PC-3 (cell line): ENCODE measurements at regions not wholly inside any gene's neighbourhood (a gene's known extent, or its start where the extent isn't known, plus 50 kb on each side); places are given as distances from the start of the nearest gene placed in this dataset.

Experiments used
- ATAC-seq: fragments of 200-7000 bp; cut with Tn5 transposase; 2 replicates; pipeline ENCODE4 v1.9.1; 2020; ENCODE audit warnings: mild to moderate bottlenecking, moderate library complexity
- BruUV-seq: library from RNA; stranded (reverse); fragments of 400-500 nt; replicated peaks from 2 replicates; lab custom pipeline; 2021; lab: Mats Ljungman, UMichigan
- CTCF ChIA-PET: fragments of 300-600 bp; sonication (Branson Sonifier 250); formaldehyde crosslinking; loops from one replicate; lab custom pipeline; 2022; ENCODE audit warnings: antibody characterized with exemption; lab: Charles Lee
- POLR2A ChIA-PET: fragments of 300-600 bp; sonication (Branson Sonifier 250); formaldehyde crosslinking; loops from one replicate; lab custom pipeline; 2022; ENCODE audit warnings: antibody characterized with exemption; ENCODE audit not compliant: unreplicated experiment; lab: Charles Lee
- DNase-seq: peaks from one replicate; pipeline ENCODE4 v3.0.0-alpha.2; 2015
- H2AFZ ChIP-seq: fragments of 300-600 bp; sonication (generic); 2 replicates; pipeline ENCODE4 v1.6.0; 2016; ENCODE audit warnings: antibody characterized with exemption, low read length
- H3F3A ChIP-seq: fragments of 300-600 bp; sonication (generic); one replicate; pipeline ENCODE4 v1.6.0; 2017; ENCODE audit warnings: antibody characterized with exemption, low read length, control low read depth, mild to moderate bottlenecking; ENCODE audit not compliant: unreplicated experiment
- H3K27ac ChIP-seq: fragments of 300-600 bp; sonication (generic); 2 replicates; pipeline ENCODE4 v1.5.1; 2016; ENCODE audit warnings: mild to moderate bottlenecking, low read length
- H3K27me3 ChIP-seq: fragments of 300-600 bp; sonication (generic); 2 replicates; pipeline ENCODE4 v1.6.1; 2016; ENCODE audit warnings: low read length, mixed read lengths
- H3K36me3 ChIP-seq: fragments of 300-600 bp; sonication (generic); 2 replicates; pipeline ENCODE4 v1.6.1; 2016; ENCODE audit warnings: low read depth, mixed run types, low read length, mixed read lengths
- H3K4me1 ChIP-seq: fragments of 300-600 bp; sonication (generic); 2 replicates; pipeline ENCODE4 v1.5.1; 2016; ENCODE audit warnings: low read length; ENCODE audit not compliant: insufficient read depth
- H3K4me2 ChIP-seq: fragments of 300-600 bp; sonication (generic); 2 replicates; pipeline ENCODE4 v1.6.0; 2016; ENCODE audit warnings: low read length
- H3K4me3 ChIP-seq: fragments of 300-600 bp; sonication (generic); 2 replicates; pipeline ENCODE4 v1.5.1; 2016; ENCODE audit warnings: mild to moderate bottlenecking, low read length, mixed read lengths
- H3K79me2 ChIP-seq: fragments of 300-600 bp; sonication (generic); 2 replicates; pipeline ENCODE4 v1.6.1; 2017; ENCODE audit warnings: low read length, mixed read lengths
- H3K9ac ChIP-seq: fragments of 300-600 bp; sonication (generic); 2 replicates; pipeline ENCODE4 v1.6.0; 2016; ENCODE audit warnings: mild to moderate bottlenecking, low read length
- H3K9me2 ChIP-seq: fragments of 300-600 bp; sonication (generic); replicated peaks from 2 replicates; pipeline ENCODE4 v1.6.1; 2016; ENCODE audit warnings: mixed run types, low read length, mixed read lengths
- H3K9me3 ChIP-seq: fragments of 300-600 bp; sonication (generic); 2 replicates; pipeline ENCODE4 v1.6.1; 2016; ENCODE audit warnings: low read length, mixed read lengths
- H4K20me1 ChIP-seq: fragments of 300-600 bp; sonication (generic); 2 replicates; pipeline ENCODE4 v1.6.1; 2016; ENCODE audit warnings: low read length, mixed read lengths
- CTCF ChIP-seq: fragments of 300-600 bp; sonication (generic); conservative IDR thresholded peaks from 2 replicates; pipeline ENCODE4 v1.5.1; 2017; ENCODE audit warnings: antibody characterized with exemption, low read depth, mild to moderate bottlenecking, low read length
- EZH2 ChIP-seq: fragments of 300-600 bp; sonication (generic); IDR thresholded peaks from one replicate; pipeline ENCODE4 v1.6.1; 2017; ENCODE audit warnings: antibody characterized with exemption, mild to moderate bottlenecking, low read length; ENCODE audit not compliant: unreplicated experiment
- EZH2phosphoT487 ChIP-seq: fragments of 300-600 bp; sonication (generic); IDR thresholded peaks from 2 replicates; pipeline ENCODE4 v1.6.1; 2018; ENCODE audit warnings: mild to moderate bottlenecking, antibody characterized with exemption, low read length, borderline replicate concordance
- intact Hi-C: fragments of 100-400 bp; cut with micrococcal nuclease; formaldehyde crosslinking; loops from 2 replicates; pipeline ENCODE4 v1.9.0; 2023

GRCh38 chr16:87056083-87056482, 261.1 kb downstream of the C16orf95 start:
- H3K4me1 ChIP-seq: peaks cover under 1% of the 10 kb centered on the region; the same call in 1 of the 2 replicates
- no peaks in the 10 kb centered on the region for H3K9me3 ChIP-seq
- H3K9me2 ChIP-seq: no peaks in the 10 kb centered on the region
- CTCF ChIA-PET: no interaction called here
- no peaks in the 10 kb centered on the region for H3F3A ChIP-seq
- no peak overlapping the region for H3K9ac ChIP-seq
- H3K36me3 ChIP-seq: no peaks in the 10 kb centered on the region
- no TSS peak for BruUV-seq
- no peaks in the 10 kb centered on the region for H3K27me3 ChIP-seq
- H3K4me2 ChIP-seq: no peak overlapping the region
- H3K4me3 ChIP-seq: no peak overlapping the region
- TF ChIP-seq EZH2 (no peak), EZH2phosphoT487 (no peak), CTCF (peak; percentile 27; the same call in 1 of the 2 replicates)
- intact Hi-C loops: no loop called here
- H4K20me1 ChIP-seq: no peaks in the 10 kb centered on the region
- H3K79me2 ChIP-seq: no peaks in the 10 kb centered on the region
- no peak overlapping the region for H2AFZ ChIP-seq
- ATAC-seq: no peak
- DNase-seq: peak; percentile 4
- no peak overlapping the region for H3K27ac ChIP-seq
- POLR2A ChIA-PET: no interaction called here

GRCh38 chr16:87056551-87056950, 260.6 kb downstream of the C16orf95 start:
- no peak for DNase-seq
- H3K9me3 ChIP-seq: no peaks in the 10 kb centered on the region
- H3K79me2 ChIP-seq: no peaks in the 10 kb centered on the region
- POLR2A ChIA-PET: no interaction called here
- H3K9me2 ChIP-seq: no peaks in the 10 kb centered on the region
- no peaks in the 10 kb centered on the region for H3K27me3 ChIP-seq
- H3K4me3 ChIP-seq: no peak overlapping the region
- peaks cover 5% of the 10 kb centered on the region; the same call in 1 of the 2 replicates for H3K4me1 ChIP-seq
- no peak overlapping the region for H3K4me2 ChIP-seq
- no peak overlapping the region for H2AFZ ChIP-seq
- CTCF ChIA-PET: no interaction called here
- H3K36me3 ChIP-seq: no peaks in the 10 kb centered on the region
- TF ChIP-seq EZH2phosphoT487: no peak
- no peak for TF ChIP-seq EZH2
- TF ChIP-seq CTCF: no peak
- no TSS peak for BruUV-seq
- no peaks in the 10 kb centered on the region for H4K20me1 ChIP-seq
- H3F3A ChIP-seq: no peaks in the 10 kb centered on the region
- H3K9ac ChIP-seq: no peak overlapping the region
- no peak overlapping the region for H3K27ac ChIP-seq
- ATAC-seq: no peak
- intact Hi-C loops: no loop called here

DNA sequence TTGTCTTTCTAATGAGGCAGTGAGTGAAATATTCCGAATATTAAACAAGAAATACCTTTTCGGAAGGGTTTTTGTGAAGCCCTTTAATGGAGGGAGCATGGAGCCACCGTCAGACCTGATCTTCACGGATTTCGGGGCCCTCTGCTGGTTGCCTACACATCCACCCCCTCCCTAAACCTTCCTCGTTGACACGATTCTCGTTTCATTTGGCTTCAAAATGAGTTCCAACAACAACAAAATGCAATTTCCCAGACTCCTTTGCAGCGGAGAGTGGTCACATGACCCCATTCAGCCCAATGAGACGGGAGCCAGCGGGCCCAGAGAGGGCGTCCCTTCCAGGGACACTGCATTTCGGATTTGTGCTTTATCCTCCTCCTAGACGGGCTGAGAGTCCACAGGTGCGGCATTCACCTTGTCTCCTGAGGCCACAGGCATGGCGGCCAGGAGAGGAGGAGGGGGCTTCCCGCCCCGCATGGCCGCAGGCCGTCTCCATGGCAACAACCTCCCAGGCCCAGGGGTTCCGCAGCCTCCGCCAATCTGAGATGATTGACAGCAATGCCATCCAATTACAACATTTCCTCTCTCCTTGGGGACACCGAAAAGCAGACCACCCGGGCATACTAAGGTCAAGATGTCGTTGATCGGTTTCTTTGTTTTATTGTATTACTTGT, 259.8 kb downstream of the C16orf95 start:
- H3K9me2 ChIP-seq: no peaks in the 10 kb centered on the region
- H4K20me1 ChIP-seq: no peaks in the 10 kb centered on the region
- no peak overlapping the region for H3K4me3 ChIP-seq
- ChIA-PET POLR2A (no interaction called here), CTCF (no interaction called here)
- no peaks in the 10 kb centered on the region for H3K36me3 ChIP-seq
- DNase-seq (no peak), ATAC-seq (no peak)
- H3K9ac ChIP-seq: no peak overlapping the region
- no peaks in the 10 kb centered on the region for H3K9me3 ChIP-seq
- H3K79me2 ChIP-seq: no peaks in the 10 kb centered on the region
- H3F3A ChIP-seq: no peaks in the 10 kb centered on the region
- H3K4me2 ChIP-seq: no peak overlapping the region
- no peak for TF ChIP-seq EZH2
- TF ChIP-seq CTCF: peak; percentile 43; the same call in 1 of the 2 replicates
- no peak overlapping the region for H2AFZ ChIP-seq
- intact Hi-C loops: no loop called here
- H3K4me1 ChIP-seq: peaks cover 7% of the 10 kb centered on the region; the same call in 1 of the 2 replicates
- no peaks in the 10 kb centered on the region for H3K27me3 ChIP-seq
- H3K27ac ChIP-seq: no peak overlapping the region
- no TSS peak for BruUV-seq
